Ishikawa (cell line): ENCODE measurements at regions not wholly inside any gene's neighbourhood (a gene's known extent, or its start where the extent isn't known, plus 50 kb on each side); places are given as distances from the start of the nearest gene placed in this dataset.

Experiments used
- EP300 ChIP-seq: IDR thresholded peaks from 2 replicates; pipeline ENCODE4 v1.6.1; 2012; ENCODE audit warnings: borderline replicate concordance
- MAX ChIP-seq: IDR thresholded peaks from 2 replicates; pipeline ENCODE4 v1.6.1; 2012
- NFIC ChIP-seq: IDR thresholded peaks from 2 replicates; pipeline ENCODE4 v1.6.1; 2012
- RAD21 ChIP-seq: IDR thresholded peaks from 2 replicates; pipeline ENCODE4 v1.6.1; 2012; ENCODE audit warnings: low read depth
- REST ChIP-seq: IDR thresholded peaks from 2 replicates; pipeline ENCODE4 v1.6.1; 2012; ENCODE audit warnings: low read depth, mild to moderate bottlenecking
- TAF1 ChIP-seq: IDR thresholded peaks from 2 replicates; pipeline ENCODE4 v1.6.1; 2012; ENCODE audit warnings: low read depth, mild to moderate bottlenecking
- USF1 ChIP-seq: IDR thresholded peaks from 2 replicates; pipeline ENCODE4 v1.6.1; 2012
- YY1 ChIP-seq: IDR thresholded peaks from 2 replicates; pipeline ENCODE4 v1.6.1; 2012; ENCODE audit warnings: low read depth

- TF ChIP-seq EP300 (no peak), RAD21 (no peak), REST (no peak), USF1 (no peak), TAF1 (no peak), NFIC (peak; percentile 30), YY1 (no peak), MAX (no peak)
Measured at GRCh38 chr4:159010563-159011260, 92.2 kb upstream of the RAPGEF2 start.
